ENCODE measurements at regions not wholly inside any gene's neighbourhood (a gene's known extent, or its start where the extent isn't known, plus 50 kb on each side); places are given as distances from the start of the nearest gene placed in this dataset.

DNA sequence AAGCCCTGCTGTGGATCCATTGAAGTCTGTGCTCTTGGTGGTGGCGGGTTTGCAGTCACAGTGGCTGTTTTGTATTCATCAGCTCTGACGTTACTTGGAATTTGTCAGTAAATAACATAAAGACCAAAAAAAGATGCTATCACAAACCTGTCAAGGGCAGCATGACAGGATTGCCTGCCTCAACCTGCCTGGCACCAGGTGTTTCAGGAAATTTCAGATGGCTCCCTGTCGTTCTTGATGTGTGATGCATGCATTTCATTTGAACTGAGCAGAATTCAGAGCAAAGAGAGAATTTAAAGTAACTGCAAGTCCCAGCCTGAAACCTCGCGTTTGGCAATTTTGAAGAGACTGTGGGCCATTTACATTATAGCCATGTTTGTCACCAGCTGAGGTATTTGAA, 50.3 kb upstream of the EPC2 start:
- TF ChIP-seq, protein P1, sequence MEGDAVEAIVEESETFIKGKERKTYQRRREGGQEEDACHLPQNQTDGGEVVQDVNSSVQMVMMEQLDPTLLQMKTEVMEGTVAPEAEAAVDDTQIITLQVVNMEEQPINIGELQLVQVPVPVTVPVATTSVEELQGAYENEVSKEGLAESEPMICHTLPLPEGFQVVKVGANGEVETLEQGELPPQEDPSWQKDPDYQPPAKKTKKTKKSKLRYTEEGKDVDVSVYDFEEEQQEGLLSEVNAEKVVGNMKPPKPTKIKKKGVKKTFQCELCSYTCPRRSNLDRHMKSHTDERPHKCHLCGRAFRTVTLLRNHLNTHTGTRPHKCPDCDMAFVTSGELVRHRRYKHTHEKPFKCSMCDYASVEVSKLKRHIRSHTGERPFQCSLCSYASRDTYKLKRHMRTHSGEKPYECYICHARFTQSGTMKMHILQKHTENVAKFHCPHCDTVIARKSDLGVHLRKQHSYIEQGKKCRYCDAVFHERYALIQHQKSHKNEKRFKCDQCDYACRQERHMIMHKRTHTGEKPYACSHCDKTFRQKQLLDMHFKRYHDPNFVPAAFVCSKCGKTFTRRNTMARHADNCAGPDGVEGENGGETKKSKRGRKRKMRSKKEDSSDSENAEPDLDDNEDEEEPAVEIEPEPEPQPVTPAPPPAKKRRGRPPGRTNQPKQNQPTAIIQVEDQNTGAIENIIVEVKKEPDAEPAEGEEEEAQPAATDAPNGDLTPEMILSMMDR (IDR thresholded peaks at IDR 0.05), result no peak
- no peak for TF ChIP-seq POLR2A (IDR thresholded peaks at IDR 0.05)
